IMR-90 (cell line): ENCODE measurements at regions not wholly inside any gene's neighbourhood (a gene's known extent, or its start where the extent isn't known, plus 50 kb on each side); places are given as distances from the start of the nearest gene placed in this dataset.

Experiments used
- ATAC-seq: fragments of 200-7000 bp; cut with Tn5 transposase; 2 replicates; pipeline ENCODE4 v1.9.1; 2020; ENCODE audit warnings: low read depth, mild to moderate bottlenecking, moderate library complexity
- BruUV-seq: library from RNA; stranded (reverse); fragments of 400-500 nt; replicated peaks from 2 replicates; lab custom pipeline; 2021; lab: Mats Ljungman, UMichigan
- CTCF ChIA-PET: fragments of 300-600 bp; formaldehyde crosslinking; extraction: SDS; loops from one replicate; lab custom pipeline; 2021; ENCODE audit warnings: antibody characterized with exemption; lab: Yijun Ruan, JAX
- POLR2A ChIA-PET: fragments of 300-600 bp; sonication (Branson Sonifier 250); formaldehyde crosslinking; loops from one replicate; lab custom pipeline; 2022; ENCODE audit warnings: antibody characterized with exemption; ENCODE audit not compliant: unreplicated experiment; lab: Charles Lee
- DNase-seq: peaks from one replicate; pipeline ENCODE4 v3.0.0; 2013
- H2AFZ ChIP-seq: replicated peaks from 2 replicates; pipeline ENCODE3; 2013; ENCODE audit warnings: low read length, mild to moderate bottlenecking; ENCODE audit not compliant: poor library complexity
- H2AK5ac ChIP-seq: 2 replicates; pipeline ENCODE4 v1.6.1; 2013; ENCODE audit warnings: low read depth, low read length, inconsistent platforms
- H2AK9ac ChIP-seq: replicated peaks from 2 replicates; pipeline ENCODE3; 2013; ENCODE audit warnings: mild to moderate bottlenecking, low read depth, low read length, moderate library complexity; ENCODE audit not compliant: poor library complexity
- H2BK120ac ChIP-seq: 2 replicates; pipeline ENCODE4 v1.6.1; 2013; ENCODE audit warnings: low read depth, low read length, inconsistent platforms
- H2BK15ac ChIP-seq: 3 replicates; pipeline ENCODE4 v1.6.1; 2013; ENCODE audit warnings: low read depth, low read length, inconsistent platforms
- H2BK20ac ChIP-seq: 2 replicates; pipeline ENCODE4 v1.6.1; 2013; ENCODE audit warnings: low read depth, mild to moderate bottlenecking, inconsistent platforms, low read length, moderate library complexity
- H2BK5ac ChIP-seq: 2 replicates; pipeline ENCODE4 v1.6.1; 2013; ENCODE audit warnings: mild to moderate bottlenecking, low read depth, low read length, inconsistent platforms; ENCODE audit not compliant: poor library complexity, severe bottlenecking
- H3K14ac ChIP-seq: replicated peaks from 2 replicates; pipeline ENCODE4 v1.6.1; 2013; ENCODE audit warnings: low read depth, low read length, inconsistent platforms
- H3K18ac ChIP-seq: 2 replicates; pipeline ENCODE4 v1.6.1; 2013; ENCODE audit warnings: low read depth, low read length, control low read depth
- H3K23ac ChIP-seq: 2 replicates; pipeline ENCODE4 v1.6.1; 2013; ENCODE audit warnings: low read depth, low read length, inconsistent platforms
- H3K27ac ChIP-seq: 2 replicates; pipeline ENCODE4 v1.5.1; 2013; ENCODE audit warnings: mild to moderate bottlenecking, control low read depth, low read length; ENCODE audit not compliant: insufficient read depth
- H3K27me3 ChIP-seq: 2 replicates; pipeline ENCODE4 v1.6.1; 2013; ENCODE audit warnings: low read length; ENCODE audit not compliant: control insufficient read depth, insufficient read depth
- H3K36me3 ChIP-seq: 2 replicates; pipeline ENCODE4 v1.6.1; 2013; ENCODE audit warnings: low read length, mixed read lengths; ENCODE audit not compliant: control insufficient read depth, insufficient read depth
- H3K4ac ChIP-seq: 2 replicates; pipeline ENCODE4 v1.6.1; 2013; ENCODE audit warnings: low read depth, low read length, inconsistent platforms
- H3K4me1 ChIP-seq: 2 replicates; pipeline ENCODE4 v1.6.1; 2013; ENCODE audit warnings: low read length, mixed read lengths; ENCODE audit not compliant: control insufficient read depth, insufficient read depth
- H3K4me2 ChIP-seq: 2 replicates; pipeline ENCODE4 v1.6.1; 2013; ENCODE audit warnings: low read depth, mild to moderate bottlenecking, control low read depth, low read length, moderate library complexity
- H3K4me3 ChIP-seq: 2 replicates; pipeline ENCODE4 v1.5.1; 2013; ENCODE audit warnings: low read depth, mild to moderate bottlenecking, control low read depth, low read length, moderate library complexity; ENCODE audit not compliant: insufficient read depth
- H3K56ac ChIP-seq: 2 replicates; pipeline ENCODE4 v1.6.1; 2013; ENCODE audit warnings: low read length, inconsistent platforms; ENCODE audit not compliant: insufficient read depth; ENCODE audit errors: extremely low read depth
- H3K79me1 ChIP-seq, 2 experiments: 2 replicates each; pipeline ENCODE4 v1.6.1; 2013; ENCODE audit warnings: low read length in 2 of 2, inconsistent platforms in 1 of 2, low read depth in 1 of 2
- H3K9ac ChIP-seq: 2 replicates; pipeline ENCODE4 v1.6.1; 2013; ENCODE audit warnings: low read depth, low read length, control low read depth
- H3K9me1 ChIP-seq: 2 replicates; pipeline ENCODE4 v1.6.1; 2013; ENCODE audit warnings: low read length, inconsistent platforms; ENCODE audit not compliant: insufficient read depth
- H3K9me3 ChIP-seq: 2 replicates; pipeline ENCODE4 v1.6.1; 2013; ENCODE audit warnings: low read length; ENCODE audit not compliant: control insufficient read depth, insufficient read depth
- H4K20me1 ChIP-seq: 2 replicates; pipeline ENCODE4 v1.6.1; 2013; ENCODE audit warnings: low read length, inconsistent platforms; ENCODE audit not compliant: insufficient read depth
- H4K5ac ChIP-seq: 2 replicates; pipeline ENCODE4 v1.6.1; 2013; ENCODE audit warnings: mild to moderate bottlenecking, low read depth, low read length, control low read depth
- H4K8ac ChIP-seq, 2 experiments: 2 replicates each; pipeline ENCODE4 v1.6.1; 2013; ENCODE audit warnings: low read depth in 2 of 2, low read length in 2 of 2, control low read depth in 1 of 2, inconsistent platforms in 1 of 2
- H4K91ac ChIP-seq: 2 replicates; pipeline ENCODE4 v1.6.1; 2013; ENCODE audit warnings: low read depth, low read length, inconsistent platforms; ENCODE audit not compliant: insufficient read depth
- BHLHE40 ChIP-seq: fragments of 150-350 bp; IDR thresholded peaks from 2 replicates; pipeline ENCODE4 v1.6.1; 2016; ENCODE audit warnings: mild to moderate bottlenecking, low read depth, low read length
- CHD1 ChIP-seq: IDR thresholded peaks from 2 replicates; pipeline ENCODE4 v1.6.1; 2012; ENCODE audit warnings: low read depth, low read length, improper control_type of control experiment
- MAFK ChIP-seq: IDR thresholded peaks from 2 replicates; pipeline ENCODE4 v1.6.1; 2012; ENCODE audit warnings: low read depth, low read length, improper control_type of control experiment
- MAZ ChIP-seq: IDR thresholded peaks from 2 replicates; pipeline ENCODE4 v1.6.1; 2012; ENCODE audit warnings: low read depth, mild to moderate bottlenecking, low read length, improper control_type of control experiment, moderate library complexity, borderline replicate concordance
- MXI1 ChIP-seq: IDR thresholded peaks from 2 replicates; pipeline ENCODE4 v1.6.1; 2012; ENCODE audit warnings: low read depth, mild to moderate bottlenecking, low read length, moderate library complexity, borderline replicate concordance
- SMC3 ChIP-seq: fragments of 150-350 bp; IDR thresholded peaks from 2 replicates; pipeline ENCODE4 v1.6.1; 2016; ENCODE audit warnings: low read depth, mild to moderate bottlenecking, antibody characterized with exemption, low read length, moderate library complexity
- WGBS, 2 experiments: methylation state at CpG; one replicate each; pipeline versions ENCODE4 v1.1.5 to v1.1.7; 2013; ENCODE audit warnings: missing lambda C conversion rate in 2 of 2; ENCODE audit not compliant: insufficient read length in 1 of 2; ENCODE audit errors: extremely low coverage in 2 of 2; 5-methylcytosine and 5-hydroxymethylcytosine counted together
- dilution Hi-C: fragments of 300-500 bp; cut with HindIII; formaldehyde crosslinking; loops from one replicate; pipeline ENCODE4 v1.14.3; 2018; ENCODE audit warnings: low sequenced_read_pairs; ENCODE audit not compliant: unreplicated experiment
- in situ Hi-C: fragments of 300-500 bp; cut with MboI; formaldehyde crosslinking; loops from 3 replicates; pipeline ENCODE4 v1.14.3; 2019; ENCODE audit warnings: low sequenced_read_pairs, inconsistent platforms, mixed read lengths
- intact Hi-C: fragments of 100-400 bp; cut with micrococcal nuclease; formaldehyde crosslinking; loops from 2 replicates; pipeline ENCODE4 v1.10.0; 2022
- TF ChIP-seq, protein P1 (sequence below): fragments of 150-350 bp; IDR thresholded peaks from 2 replicates; pipeline ENCODE4 v1.6.1; 2016; ENCODE audit warnings: low read depth, mild to moderate bottlenecking, low read length, moderate library complexity, borderline replicate concordance

DNA sequence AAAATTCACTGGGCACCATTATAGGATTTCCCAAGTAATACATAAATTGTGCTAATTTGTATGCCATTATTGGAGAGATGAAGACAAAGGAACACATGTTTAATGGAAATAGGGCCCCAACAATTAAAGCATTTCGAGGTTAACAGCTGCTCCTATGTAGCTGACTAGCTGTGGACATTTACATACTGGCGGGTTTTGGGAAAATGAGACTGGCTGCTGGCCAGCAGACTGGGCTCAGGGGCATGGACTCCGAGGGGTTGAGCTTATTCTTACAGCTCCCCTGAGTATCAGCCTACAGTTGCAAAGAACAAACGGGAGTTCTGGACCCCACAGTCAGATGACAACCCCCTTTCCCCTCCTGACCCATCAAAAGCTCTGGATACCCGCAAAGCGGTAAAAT is 91.9 kb upstream of the MYO3A start:
- no peak overlapping the region for H3K27ac ChIP-seq
- peaks cover 4% of the 10 kb centered on the region for H3K9me3 ChIP-seq
- intact Hi-C loops = no loop called here
- 0% methylated on average over 1 of the region's 6 CpGs; no CpG with 5 or more reads in 1 of the 2 experiments for WGBS, 2 experiments
- no peak overlapping the region for H3K18ac ChIP-seq
- H2BK120ac ChIP-seq = no peak overlapping the region
- CTCF ChIA-PET = no interaction called here
- H2BK15ac ChIP-seq = no peak overlapping the region
- no peak overlapping the region for H3K9ac ChIP-seq
- H3K9me1 ChIP-seq = no peaks in the 10 kb centered on the region
- no peak overlapping the region for H2AFZ ChIP-seq
- no peak overlapping the region for H3K4me3 ChIP-seq
- no peak overlapping the region for H4K91ac ChIP-seq
- H3K56ac ChIP-seq = no peak overlapping the region
- no peak for DNase-seq
- no peak overlapping the region for H2BK5ac ChIP-seq
- no peak overlapping the region for H2AK9ac ChIP-seq
- BruUV-seq = no TSS peak
- POLR2A ChIA-PET = no interaction called here
- no peaks in the 10 kb centered on the region for H3K4me1 ChIP-seq
- TF ChIP-seq BHLHE40 = no peak
- TF ChIP-seq MAZ = no peak
- TF ChIP-seq, protein P1, sequence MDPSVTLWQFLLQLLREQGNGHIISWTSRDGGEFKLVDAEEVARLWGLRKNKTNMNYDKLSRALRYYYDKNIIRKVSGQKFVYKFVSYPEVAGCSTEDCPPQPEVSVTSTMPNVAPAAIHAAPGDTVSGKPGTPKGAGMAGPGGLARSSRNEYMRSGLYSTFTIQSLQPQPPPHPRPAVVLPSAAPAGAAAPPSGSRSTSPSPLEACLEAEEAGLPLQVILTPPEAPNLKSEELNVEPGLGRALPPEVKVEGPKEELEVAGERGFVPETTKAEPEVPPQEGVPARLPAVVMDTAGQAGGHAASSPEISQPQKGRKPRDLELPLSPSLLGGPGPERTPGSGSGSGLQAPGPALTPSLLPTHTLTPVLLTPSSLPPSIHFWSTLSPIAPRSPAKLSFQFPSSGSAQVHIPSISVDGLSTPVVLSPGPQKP = no peak
- TF ChIP-seq SMC3 = no peak
- TF ChIP-seq CHD1 = no peak
- no peak for TF ChIP-seq MAFK
- TF ChIP-seq MXI1 = no peak
- in situ Hi-C loops = no loop called here
- H3K79me1 ChIP-seq = no peaks in the 10 kb centered on the region
- H3K4ac ChIP-seq = no peak overlapping the region
- no peak overlapping the region for H4K8ac ChIP-seq
- dilution Hi-C loops = no loop called here
- H3K23ac ChIP-seq = no peak overlapping the region
- H4K5ac ChIP-seq = no peak overlapping the region
- H3K4me2 ChIP-seq = no peak overlapping the region
- ATAC-seq = no peak
- H3K14ac ChIP-seq = no peak overlapping the region
- no peak overlapping the region for H2AK5ac ChIP-seq
- no peak overlapping the region for H2BK20ac ChIP-seq
- H3K27me3 ChIP-seq = no peaks in the 10 kb centered on the region
- no peaks in the 10 kb centered on the region for H4K20me1 ChIP-seq
- no peaks in the 10 kb centered on the region for H3K36me3 ChIP-seq
